HG02642 (cell line): ENCODE measurements at regions not wholly inside any gene's neighbourhood (a gene's known extent, or its start where the extent isn't known, plus 50 kb on each side); places are given as distances from the start of the nearest gene placed in this dataset.

Experiments
- ATAC-seq: cut with Tn5 transposase; IDR thresholded peaks from one replicate; pipeline ENCODE4 v1.9.1; 2021; ENCODE audit warnings: mild to moderate bottlenecking; ENCODE audit not compliant: unreplicated experiment, poor library complexity

DNA sequence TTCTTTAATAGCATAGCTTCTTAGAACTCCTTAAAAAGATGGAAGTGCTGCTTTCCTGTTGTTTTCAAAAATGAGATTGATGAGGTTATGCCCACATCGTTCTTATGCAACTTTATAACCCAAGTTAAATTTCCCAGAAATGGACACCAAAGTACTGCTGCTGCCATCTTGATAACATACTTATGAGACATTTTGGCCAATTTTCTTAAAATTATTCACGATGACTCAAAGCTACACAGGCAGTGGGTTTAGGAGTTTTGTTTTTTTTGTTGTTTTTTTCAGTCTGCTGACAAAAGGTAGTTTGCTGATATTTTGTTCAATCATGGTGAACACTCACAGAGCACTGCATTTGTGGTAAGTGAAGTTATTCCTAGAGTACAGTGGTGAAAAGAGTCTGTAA, 54.9 kb upstream of the RFC3 start:
- ATAC-seq: no peak

DNA sequence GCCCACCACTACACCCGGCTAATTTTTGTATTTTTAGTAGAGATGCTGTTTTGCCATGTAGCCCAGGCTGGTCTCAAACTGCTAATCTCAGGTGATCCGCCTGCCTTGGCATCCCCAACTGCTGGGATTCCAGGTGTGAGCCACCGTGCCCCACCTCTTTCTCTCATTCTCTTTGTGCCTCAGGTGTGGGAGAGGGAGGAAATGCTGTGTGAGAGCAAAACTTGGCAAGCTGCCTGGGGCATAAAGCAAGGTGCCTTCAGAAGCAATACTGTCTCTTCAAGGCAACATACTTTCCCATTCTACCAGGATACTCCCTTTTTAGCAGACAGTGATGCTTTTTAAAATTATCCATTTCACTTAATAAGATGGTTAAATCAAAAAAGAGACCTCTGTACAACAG, 53.2 kb upstream of the RFC3 start:
- ATAC-seq: no peak

DNA sequence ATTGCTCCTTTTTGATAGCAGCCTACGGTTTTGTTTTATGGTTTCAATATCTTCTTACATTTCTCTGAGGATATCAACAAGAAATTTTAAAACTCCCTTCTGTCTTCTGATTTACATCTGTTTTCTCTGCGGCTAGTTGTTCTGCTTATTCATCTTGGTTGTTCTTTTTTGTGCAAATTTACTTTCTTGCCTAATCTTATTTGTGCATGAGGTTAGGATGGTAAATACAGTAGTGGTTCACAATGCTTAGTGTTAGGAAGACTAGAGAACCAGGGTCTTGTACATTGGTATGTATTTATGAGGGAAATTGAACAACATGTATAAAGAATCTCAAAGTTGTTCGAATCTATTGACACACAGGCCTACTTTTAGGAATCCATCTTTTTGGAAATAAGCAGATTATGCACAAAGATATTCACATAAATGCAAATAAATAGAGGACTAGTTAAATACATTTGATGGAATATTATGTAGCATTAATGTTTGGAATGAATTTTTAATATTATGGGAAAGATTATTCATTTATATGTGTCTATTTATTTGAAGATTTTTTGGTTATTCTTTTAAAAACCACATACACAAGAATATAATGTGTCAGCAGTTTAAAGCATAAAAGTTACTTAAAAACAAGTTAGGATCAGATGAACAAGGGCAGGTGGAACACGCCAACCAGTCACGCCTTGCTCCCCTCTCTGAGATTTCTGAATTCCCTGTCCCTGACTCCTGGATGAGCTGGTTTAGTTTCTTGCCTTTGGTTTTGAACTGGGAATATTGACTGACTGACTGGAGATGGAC, 51.4 kb upstream of the RFC3 start:
- no peak for ATAC-seq

DNA sequence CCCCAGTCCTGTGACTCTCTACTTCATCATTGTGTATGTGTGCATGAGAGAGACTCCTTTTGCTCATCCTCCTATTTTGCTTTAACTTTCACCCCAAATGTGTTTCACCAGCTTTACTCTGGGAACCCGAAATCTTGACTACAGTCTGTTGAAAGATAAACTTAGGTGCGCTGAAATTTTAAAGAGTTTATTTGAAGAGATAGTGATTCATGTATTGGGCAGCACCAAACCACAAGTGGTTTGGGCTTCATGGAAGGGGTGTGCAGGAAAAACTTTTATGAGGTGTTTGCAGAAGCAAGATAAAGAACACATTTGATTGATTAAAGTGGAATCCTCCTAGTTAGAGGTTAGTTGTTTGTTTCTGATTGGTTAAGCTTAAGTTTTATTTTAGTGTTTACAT, 50.8 kb upstream of the RFC3 start:
- ATAC-seq: no peak
